ENCODE measurements at regions not wholly inside any gene's neighbourhood (a gene's known extent, or its start where the extent isn't known, plus 50 kb on each side); places are given as distances from the start of the nearest gene placed in this dataset.

DNA sequence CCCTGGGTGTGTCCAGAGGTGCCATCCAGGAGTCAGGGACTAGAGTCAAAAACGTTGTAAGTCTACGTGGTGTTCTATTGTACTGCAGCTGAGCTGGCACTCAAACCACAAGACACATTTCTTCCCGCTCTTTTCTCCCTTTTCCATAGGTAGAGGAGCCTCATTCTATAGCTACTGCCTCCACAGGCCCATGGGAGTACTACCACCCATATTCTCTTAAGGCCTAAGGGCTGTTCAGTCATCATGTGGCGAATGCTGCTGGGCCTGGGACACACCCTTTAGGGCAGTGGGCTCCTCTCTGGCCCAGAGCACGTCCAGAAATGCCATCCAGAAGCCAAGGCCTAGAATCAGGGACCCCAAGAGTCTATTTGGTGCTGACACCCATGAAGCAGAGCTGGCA, 1271.7 kb downstream of the CNTNAP5 start:
- no peak overlapping the region for H3K23ac ChIP-seq (ENCODE audit: low read depth, low read length)
- H3K27me3 ChIP-seq (ENCODE audit: control insufficient read depth, insufficient read depth, low read length), result no peaks in the 10 kb centered on the region
- intact Hi-C loops (cut with micrococcal nuclease), result no loop called here
- H4K91ac ChIP-seq (ENCODE audit: insufficient read depth, low read depth, low read length), result no peak overlapping the region
- H2BK5ac ChIP-seq (ENCODE audit: low read depth, low read length, poor library complexity, severe bottlenecking), result no peak overlapping the region
- no peak overlapping the region for H2AFZ ChIP-seq (replicated peaks; ENCODE audit: low read length, poor library complexity)
- in situ Hi-C loops (cut with MboI; ENCODE audit: low sequenced_read_pairs), result no loop called here
- H2AK5ac ChIP-seq (ENCODE audit: low read depth, low read length), result no peak overlapping the region
- CTCF ChIA-PET, result no interaction called here
- H3K4me1 ChIP-seq (ENCODE audit: control insufficient read depth, insufficient read depth, low read length), result no peaks in the 10 kb centered on the region
- no peak overlapping the region for H3K18ac ChIP-seq (ENCODE audit: low read depth, low read length)
- H3K4me2 ChIP-seq (ENCODE audit: low read depth, low read length), result no peak overlapping the region
- H2BK20ac ChIP-seq (ENCODE audit: low read depth, low read length), result no peak overlapping the region
- no peak overlapping the region for H4K8ac ChIP-seq (ENCODE audit: low read depth in 2 of 2, low read length in 2 of 2)
- H2BK120ac ChIP-seq (ENCODE audit: low read depth, low read length), result no peak overlapping the region
- no peak overlapping the region for H3K27ac ChIP-seq (ENCODE audit: insufficient read depth, low read length)
- H3K9me1 ChIP-seq (ENCODE audit: insufficient read depth, low read length), result no peaks in the 10 kb centered on the region
- no peak for TF ChIP-seq CEBPB (IDR thresholded peaks at IDR 0.05; ENCODE audit: low read depth, low read length)
- TF ChIP-seq BHLHE40 (IDR thresholded peaks at IDR 0.05; ENCODE audit: low read depth, low read length), result no peak
- no peak for TF ChIP-seq POLR2A (IDR thresholded peaks at IDR 0.05; ENCODE audit: low read depth, low read length)
- no peak overlapping the region for H4K5ac ChIP-seq (ENCODE audit: low read depth, low read length)
- H3K56ac ChIP-seq (ENCODE audit: extremely low read depth, insufficient read depth, low read length), result no peak overlapping the region
- DNase-seq (no peak), ATAC-seq (ENCODE audit: low read depth) (no peak)
- BruUV-seq (replicated peaks), result no TSS peak
- H3K14ac ChIP-seq (replicated peaks; ENCODE audit: low read depth, low read length), result no peak overlapping the region
- WGBS, 2 experiments (ENCODE audit: extremely low coverage in 2 of 2, insufficient read length in 1 of 2), result no CpG with 5 or more reads among the region's 5 CpGs
- no peaks in the 10 kb centered on the region for H3K36me3 ChIP-seq (ENCODE audit: control insufficient read depth, insufficient read depth, low read length)
- H3K9me3 ChIP-seq (ENCODE audit: control insufficient read depth, insufficient read depth, low read length), result no peaks in the 10 kb centered on the region
- no peak overlapping the region for H2BK15ac ChIP-seq (ENCODE audit: low read depth, low read length)
- POLR2A ChIA-PET (ENCODE audit: unreplicated experiment), result no interaction called here
- H3K9ac ChIP-seq (ENCODE audit: low read depth, low read length), result no peak overlapping the region
- dilution Hi-C loops (cut with HindIII; ENCODE audit: low sequenced_read_pairs, unreplicated experiment), result no loop called here
- H3K4me3 ChIP-seq (ENCODE audit: insufficient read depth, low read depth, low read length), result no peak overlapping the region
- H3K4ac ChIP-seq (ENCODE audit: low read depth, low read length), result no peak overlapping the region
- H4K20me1 ChIP-seq (ENCODE audit: insufficient read depth, low read length), result no peaks in the 10 kb centered on the region
- no peak overlapping the region for H2AK9ac ChIP-seq (replicated peaks; ENCODE audit: low read depth, low read length, poor library complexity)
- H3K79me1 ChIP-seq (ENCODE audit: low read depth in 1 of 2, low read length in 2 of 2), result no peaks in the 10 kb centered on the region

Measured in IMR-90 (cell line).